ENCODE measurements at regions not wholly inside any gene's neighbourhood (a gene's known extent, or its start where the extent isn't known, plus 50 kb on each side); places are given as distances from the start of the nearest gene placed in this dataset.

DNA sequence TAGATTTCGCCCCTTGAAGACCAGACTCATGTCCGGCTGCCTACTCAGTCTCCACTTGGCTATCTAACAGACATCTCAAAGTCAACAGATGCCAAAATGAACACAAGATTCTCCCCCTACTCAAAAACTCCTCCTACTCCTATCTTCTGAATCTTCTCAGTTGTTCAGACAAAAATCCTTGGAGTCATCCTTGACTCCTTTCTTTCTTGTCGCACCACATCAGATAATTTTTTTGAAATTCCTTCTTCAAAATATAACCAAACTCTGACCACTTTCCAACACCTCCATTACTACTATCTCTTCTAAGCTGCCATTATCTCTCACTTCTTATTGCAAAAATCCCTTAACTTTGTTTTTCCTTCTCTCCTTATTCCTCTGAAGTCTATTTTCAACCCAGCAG is 141.9 kb upstream of the SLC7A14 start:
- Histone ChIP-seq H3K4me2 (ENCODE audit: low read depth, low read length, poor library complexity, severe bottlenecking) (no peak overlapping the region), H3K79me2 (ENCODE audit: insufficient read depth, low read length) (no peaks in the 10 kb centered on the region), H2AFZ (ENCODE audit: low read length) (no peak overlapping the region), H4K20me1 (ENCODE audit: insufficient read depth, low read length, poor library complexity, severe bottlenecking) (no peaks in the 10 kb centered on the region), H3F3A (ENCODE audit: low read depth) (no peaks in the 10 kb centered on the region), H3K4me1 (ENCODE audit: insufficient read depth, low read length, poor library complexity, severe bottlenecking) (no peaks in the 10 kb centered on the region), H3K9ac (ENCODE audit: low read depth, low read length, poor library complexity, severe bottlenecking) (no peak overlapping the region), H3K9me2 (replicated peaks; ENCODE audit: low read depth, low read length) (no peaks in the 10 kb centered on the region), H3K4me3 (ENCODE audit: low read length, poor library complexity, severe bottlenecking) (no peak overlapping the region), H3K27me3 (ENCODE audit: insufficient read depth, low read length, poor library complexity, severe bottlenecking) (no peaks in the 10 kb centered on the region), H3K36me3 (ENCODE audit: insufficient read depth, low read length) (no peaks in the 10 kb centered on the region), H3K9me3 (ENCODE audit: insufficient read depth, low read depth, low read length) (no peaks in the 10 kb centered on the region)
- no peak for TF ChIP-seq EZH2phosphoT487 (IDR thresholded peaks at IDR 0.05; ENCODE audit: borderline replicate concordance)
- TF ChIP-seq CTCF (conservative IDR thresholded peaks at IDR 0.05; ENCODE audit: low read length) = no peak

- no peak overlapping the region for H3K4me2 ChIP-seq (ENCODE audit: low read depth, low read length, poor library complexity, severe bottlenecking)
- H4K20me1 ChIP-seq (ENCODE audit: insufficient read depth, low read length, poor library complexity, severe bottlenecking) = no peaks in the 10 kb centered on the region
- no peaks in the 10 kb centered on the region for H3K4me1 ChIP-seq (ENCODE audit: insufficient read depth, low read length, poor library complexity, severe bottlenecking)
- TF ChIP-seq EZH2phosphoT487 (IDR thresholded peaks at IDR 0.05; ENCODE audit: borderline replicate concordance) = no peak
- TF ChIP-seq CTCF (conservative IDR thresholded peaks at IDR 0.05; ENCODE audit: low read length) = no peak
- no peak overlapping the region for H3K4me3 ChIP-seq (ENCODE audit: low read length, poor library complexity, severe bottlenecking)
- H3K79me2 ChIP-seq (ENCODE audit: insufficient read depth, low read length) = no peaks in the 10 kb centered on the region
- H3K27me3 ChIP-seq (ENCODE audit: insufficient read depth, low read length, poor library complexity, severe bottlenecking) = no peaks in the 10 kb centered on the region
- H3K9me3 ChIP-seq (ENCODE audit: insufficient read depth, low read depth, low read length) = no peaks in the 10 kb centered on the region
- H3K36me3 ChIP-seq (ENCODE audit: insufficient read depth, low read length) = no peaks in the 10 kb centered on the region
- H2AFZ ChIP-seq (ENCODE audit: low read length) = no peak overlapping the region
- no peaks in the 10 kb centered on the region for H3K9me2 ChIP-seq (replicated peaks; ENCODE audit: low read depth, low read length)
- no peaks in the 10 kb centered on the region for H3F3A ChIP-seq (ENCODE audit: low read depth)
- H3K9ac ChIP-seq (ENCODE audit: low read depth, low read length, poor library complexity, severe bottlenecking) = no peak overlapping the region
Observed at GRCh38 chr3:170726976-170727661, 141.2 kb upstream of the SLC7A14 start.

DNA sequence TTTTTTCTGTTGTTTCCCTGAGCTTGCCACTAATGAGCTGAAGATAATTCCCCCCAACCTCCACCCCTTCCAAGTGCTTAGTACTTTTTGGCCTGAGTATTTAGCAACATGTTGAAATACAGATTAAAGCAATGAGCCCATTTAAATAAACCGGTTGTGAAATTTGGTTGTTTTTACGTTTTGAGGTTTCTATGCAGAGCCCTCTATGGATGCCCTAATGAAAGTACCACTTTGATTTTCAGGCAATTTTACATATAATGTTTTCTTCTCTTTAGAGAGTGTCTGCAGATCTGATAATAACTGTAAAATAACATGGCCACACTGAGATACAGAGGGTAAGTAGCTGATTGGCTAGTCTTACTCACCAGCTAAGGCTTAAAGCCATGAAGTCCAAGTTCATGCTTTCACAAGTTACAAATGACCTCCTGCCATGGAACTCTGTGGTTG is 139.4 kb upstream of the SLC7A14 start:
- H3K9me2 ChIP-seq (replicated peaks; ENCODE audit: low read depth, low read length) = no peaks in the 10 kb centered on the region
- no peak overlapping the region for H3K9ac ChIP-seq (ENCODE audit: low read depth, low read length, poor library complexity, severe bottlenecking)
- H3K4me1 ChIP-seq (ENCODE audit: insufficient read depth, low read length, poor library complexity, severe bottlenecking) = no peaks in the 10 kb centered on the region
- H3K27me3 ChIP-seq (ENCODE audit: insufficient read depth, low read length, poor library complexity, severe bottlenecking) = no peaks in the 10 kb centered on the region
- no peak for TF ChIP-seq EZH2phosphoT487 (IDR thresholded peaks at IDR 0.05; ENCODE audit: borderline replicate concordance)
- H3K9me3 ChIP-seq (ENCODE audit: insufficient read depth, low read depth, low read length) = no peaks in the 10 kb centered on the region
- H4K20me1 ChIP-seq (ENCODE audit: insufficient read depth, low read length, poor library complexity, severe bottlenecking) = no peaks in the 10 kb centered on the region
- H2AFZ ChIP-seq (ENCODE audit: low read length) = no peak overlapping the region
- H3K79me2 ChIP-seq (ENCODE audit: insufficient read depth, low read length) = no peaks in the 10 kb centered on the region
- no peaks in the 10 kb centered on the region for H3K36me3 ChIP-seq (ENCODE audit: insufficient read depth, low read length)
- H3K4me2 ChIP-seq (ENCODE audit: low read depth, low read length, poor library complexity, severe bottlenecking) = no peak overlapping the region
- no peaks in the 10 kb centered on the region for H3F3A ChIP-seq (ENCODE audit: low read depth)
- H3K4me3 ChIP-seq (ENCODE audit: low read length, poor library complexity, severe bottlenecking) = no peak overlapping the region
